ENCODE measurements at regions not wholly inside any gene's neighbourhood (a gene's known extent, or its start where the extent isn't known, plus 50 kb on each side); places are given as distances from the start of the nearest gene placed in this dataset.

GRCh38 chr2:16870491-16871076 lies 204.9 kb upstream of the CYRIA start:
- no peak for DNase-seq (ENCODE audit: low spot score)
- no peak for TF ChIP-seq CTCF (IDR thresholded peaks at IDR 0.05; ENCODE audit: extremely low read depth, missing control alignments)

GRCh38 chr2:16869711-16870110 lies 204.1 kb upstream of the CYRIA start:
- no peak for DNase-seq (ENCODE audit: low spot score)
- TF ChIP-seq CTCF (IDR thresholded peaks at IDR 0.05; ENCODE audit: extremely low read depth, missing control alignments): no peak

GRCh38 chr2:16862471-16862870 lies 196.8 kb upstream of the CYRIA start:
- no peak for TF ChIP-seq CTCF (IDR thresholded peaks at IDR 0.05; ENCODE audit: extremely low read depth, missing control alignments)
- DNase-seq (ENCODE audit: low spot score): no peak

- no peak for DNase-seq (ENCODE audit: low spot score)
- no peak for TF ChIP-seq CTCF (IDR thresholded peaks at IDR 0.05; ENCODE audit: extremely low read depth, missing control alignments)
These were observed 195.9 kb upstream of the CYRIA start for GRCh38 chr2:16861530-16861929.

GRCh38 chr2:16861111-16861510 lies 195.5 kb upstream of the CYRIA start:
- no peak for DNase-seq (ENCODE audit: low spot score)
- no peak for TF ChIP-seq CTCF (IDR thresholded peaks at IDR 0.05; ENCODE audit: extremely low read depth, missing control alignments)

GRCh38 chr2:16860627-16861026 lies 195.0 kb upstream of the CYRIA start:
- DNase-seq (ENCODE audit: low spot score): no peak
- TF ChIP-seq CTCF (IDR thresholded peaks at IDR 0.05; ENCODE audit: extremely low read depth, missing control alignments): no peak

GRCh38 chr2:16855183-16855582 lies 189.5 kb upstream of the CYRIA start:
- TF ChIP-seq CTCF (IDR thresholded peaks at IDR 0.05; ENCODE audit: extremely low read depth, missing control alignments): no peak
- DNase-seq (ENCODE audit: low spot score): no peak

All from GM20000 (cell line).